B cell (primary cell): ENCODE measurements at regions not wholly inside any gene's neighbourhood (a gene's known extent, or its start where the extent isn't known, plus 50 kb on each side); places are given as distances from the start of the nearest gene placed in this dataset.

Experiments used
- ATAC-seq: fragments of 200-7000 bp; cut with Tn5 transposase; one replicate; pipeline ENCODE4 v1.10.0; 2021; ENCODE audit warnings: low read depth, mild to moderate bottlenecking, moderate number of reproducible peaks, moderate library complexity
- CTCF ChIA-PET: fragments of 350-600 bp; sonication (Branson Sonifier 250); formaldehyde crosslinking; loops from one replicate; lab custom pipeline; 2021; ENCODE audit warnings: antibody characterized with exemption, inconsistent platforms; lab: Charles Lee
- POLR2A ChIA-PET: fragments of 350-600 bp; sonication (Branson Sonifier 250); formaldehyde crosslinking; loops from one replicate; lab custom pipeline; 2021; ENCODE audit warnings: antibody characterized with exemption; lab: Charles Lee
- DNase-seq: peaks from one replicate; pipeline ENCODE4 v3.0.0; 2013
- H2AFZ ChIP-seq: 2 replicates; pipeline ENCODE4 v1.6.1; 2012; ENCODE audit warnings: mild to moderate bottlenecking, low read depth, low read length; ENCODE audit not compliant: insufficient read depth, poor library complexity, severe bottlenecking
- H3K27ac ChIP-seq, 2 donors: 1 replicate in 1 of 2; 2 replicates in 1 of 2; pipeline ENCODE4 v1.5.1; 2012 to 2013; ENCODE audit warnings: low read length in 2 of 2, mild to moderate bottlenecking in 2 of 2, moderate library complexity in 1 of 2
- H3K27me3 ChIP-seq, 4 experiments: fragments of 200-600 bp in 1 of 4; sonication (generic) in 1 of 4; replicated peaks in 1 of 4; 1 replicate in 2 of 4; 2 replicates in 2 of 4; pipeline versions ENCODE4 v1.6.1 to v1.7.0; 2013 to 2016; ENCODE audit warnings: low read length in 3 of 4, mild to moderate bottlenecking in 2 of 4, mixed read lengths in 1 of 4, moderate library complexity in 1 of 4; ENCODE audit not compliant: insufficient read depth in 4 of 4, control insufficient read depth in 3 of 4; ENCODE audit errors: control extremely low read depth in 1 of 4
- H3K36me3 ChIP-seq, 2 experiments: replicated peaks in 1 of 2; 1 replicate in 1 of 2; 2 replicates in 1 of 2; pipeline versions ENCODE4 v1.6.1 to v1.7.1; 2013; ENCODE audit warnings: low read length in 1 of 2; ENCODE audit not compliant: insufficient read depth in 2 of 2, control insufficient read depth in 1 of 2; ENCODE audit errors: control extremely low read depth in 1 of 2, extremely low read depth in 1 of 2
- H3K4me1 ChIP-seq, 2 donors: fragments of 200-600 bp in 1 of 2; sonication (generic) in 1 of 2; 1 replicate in 1 of 2; 2 replicates in 1 of 2; pipeline versions ENCODE4 v1.5.1 to v1.6.1; 2013 to 2017; ENCODE audit warnings: low read length in 2 of 2; ENCODE audit not compliant: control insufficient read depth in 2 of 2, insufficient read depth in 2 of 2
- H3K4me2 ChIP-seq: replicated peaks from 2 replicates; pipeline ENCODE3; 2012; ENCODE audit warnings: mild to moderate bottlenecking, low read depth, low read length; ENCODE audit not compliant: poor library complexity, severe bottlenecking
- H3K4me3 ChIP-seq, 5 experiments: fragments of 200-600 bp in 1 of 5; sonication (generic) in 1 of 5; 1 replicate in 3 of 5; 2 replicates in 2 of 5; pipeline versions ENCODE4 v1.5.1 to v1.7.0; 2011 to 2016; ENCODE audit warnings: low read length in 4 of 5, mild to moderate bottlenecking in 4 of 5, low read depth in 2 of 5, control low read depth in 1 of 5, moderate library complexity in 1 of 5; ENCODE audit not compliant: insufficient read depth in 1 of 5; ENCODE audit errors: control extremely low read depth in 1 of 5, extremely low read depth in 1 of 5
- H3K79me2 ChIP-seq: fragments of 200-600 bp; sonication (generic); one replicate; pipeline ENCODE4 v1.6.0; 2016; ENCODE audit warnings: low read length; ENCODE audit not compliant: control insufficient read depth, insufficient read depth
- H3K9ac ChIP-seq: fragments of 200-600 bp; sonication (generic); 2 replicates; pipeline ENCODE4 v1.6.1; 2017; ENCODE audit warnings: mild to moderate bottlenecking, low read length, moderate library complexity
- H3K9me3 ChIP-seq, 3 donors: one replicate each; pipeline versions ENCODE4 v1.6.1 to v1.7.1; 2013; ENCODE audit warnings: low read length in 2 of 3; ENCODE audit not compliant: control insufficient read depth in 2 of 3, insufficient read depth in 1 of 3; ENCODE audit errors: control extremely low read depth in 1 of 3
- H4K20me1 ChIP-seq: 2 replicates; pipeline ENCODE4 v1.6.0; 2012; ENCODE audit warnings: mild to moderate bottlenecking, low read length; ENCODE audit not compliant: insufficient read depth, control insufficient read depth, poor library complexity, severe bottlenecking
- H3K27ac Mint-ChIP-seq: one replicate; pipeline ENCODE4 v1.8.0; 2021; ENCODE audit warnings: mixed read lengths
- H3K27me3 Mint-ChIP-seq: one replicate; pipeline ENCODE4 v1.8.0; 2021; ENCODE audit warnings: mixed read lengths
- H3K4me1 Mint-ChIP-seq: one replicate; pipeline ENCODE4 v1.8.0; 2021; ENCODE audit warnings: mixed read lengths
- H3K4me3 Mint-ChIP-seq: one replicate; pipeline ENCODE4 v1.8.0; 2021; ENCODE audit warnings: mixed read lengths
- H3K9me3 Mint-ChIP-seq: one replicate; pipeline ENCODE4 v1.8.0; 2022; ENCODE audit warnings: mixed read lengths; ENCODE audit not compliant: insufficient read depth
- EZH2 ChIP-seq: IDR thresholded peaks from 2 replicates; pipeline ENCODE4 v1.6.1; 2012; ENCODE audit warnings: borderline replicate concordance, low read depth, mild to moderate bottlenecking, moderate library complexity, low read length; ENCODE audit not compliant: insufficient read depth, poor library complexity, severe bottlenecking
- WGBS: methylation state at CpG from one replicate; pipeline ENCODE4 v1.1.5; 2013; ENCODE audit warnings: missing lambda C conversion rate; ENCODE audit not compliant: insufficient coverage; 5-methylcytosine and 5-hydroxymethylcytosine counted together
- intact Hi-C: fragments of 100-400 bp; cut with micrococcal nuclease; formaldehyde crosslinking; loops from one replicate; pipeline ENCODE4 v1.10.0; 2022
- TF ChIP-seq, protein P1 (sequence below): fragments of 200-600 bp; IDR thresholded peaks from one replicate; pipeline ENCODE4 v1.8.0; 2022; ENCODE audit warnings: antibody characterized with exemption, mild to moderate bottlenecking

DNA sequence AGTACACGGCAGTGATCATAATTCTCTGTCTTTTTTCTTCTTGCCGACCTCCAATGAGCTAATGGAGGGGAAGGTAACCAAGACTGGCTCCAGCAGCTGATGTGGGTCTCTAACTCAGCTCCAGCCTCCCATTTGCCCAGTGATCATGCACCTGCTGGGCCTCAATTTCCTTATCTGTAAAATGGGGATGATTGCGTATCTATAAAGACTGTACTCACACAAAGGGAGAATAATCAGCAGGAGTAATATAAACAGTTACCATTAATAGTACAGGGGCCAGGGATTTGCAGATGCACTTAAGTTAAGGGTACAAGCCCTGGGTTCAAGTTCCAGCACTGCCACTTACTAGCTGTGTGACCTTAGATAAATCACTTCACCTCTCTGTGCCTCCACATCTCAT lies 204.9 kb upstream of the LHX5 start:
- intact Hi-C loops = no loop called here
- CTCF ChIA-PET = no interaction called here

DNA sequence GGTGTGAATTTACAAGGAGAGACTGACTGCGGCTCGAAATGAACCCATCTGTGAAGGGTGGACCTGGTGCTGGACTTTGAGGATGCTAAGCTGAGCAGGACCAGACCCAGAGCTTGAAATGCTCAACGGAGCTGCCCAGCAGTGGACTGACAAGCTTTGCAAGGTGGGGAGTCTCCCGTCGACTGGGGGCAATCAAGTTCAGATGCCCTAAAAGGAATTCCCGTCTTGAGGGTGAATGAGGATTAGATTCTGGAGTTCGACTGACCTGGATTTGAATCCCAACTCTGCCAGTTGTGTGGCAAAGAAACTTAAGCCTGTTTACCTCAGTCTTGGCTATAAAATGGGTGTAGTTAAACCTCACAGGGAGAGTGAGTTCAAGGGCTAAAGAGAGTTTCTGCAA lies 204.4 kb upstream of the LHX5 start:
- TF ChIP-seq EZH2 = no peak
- TF ChIP-seq, protein P1, sequence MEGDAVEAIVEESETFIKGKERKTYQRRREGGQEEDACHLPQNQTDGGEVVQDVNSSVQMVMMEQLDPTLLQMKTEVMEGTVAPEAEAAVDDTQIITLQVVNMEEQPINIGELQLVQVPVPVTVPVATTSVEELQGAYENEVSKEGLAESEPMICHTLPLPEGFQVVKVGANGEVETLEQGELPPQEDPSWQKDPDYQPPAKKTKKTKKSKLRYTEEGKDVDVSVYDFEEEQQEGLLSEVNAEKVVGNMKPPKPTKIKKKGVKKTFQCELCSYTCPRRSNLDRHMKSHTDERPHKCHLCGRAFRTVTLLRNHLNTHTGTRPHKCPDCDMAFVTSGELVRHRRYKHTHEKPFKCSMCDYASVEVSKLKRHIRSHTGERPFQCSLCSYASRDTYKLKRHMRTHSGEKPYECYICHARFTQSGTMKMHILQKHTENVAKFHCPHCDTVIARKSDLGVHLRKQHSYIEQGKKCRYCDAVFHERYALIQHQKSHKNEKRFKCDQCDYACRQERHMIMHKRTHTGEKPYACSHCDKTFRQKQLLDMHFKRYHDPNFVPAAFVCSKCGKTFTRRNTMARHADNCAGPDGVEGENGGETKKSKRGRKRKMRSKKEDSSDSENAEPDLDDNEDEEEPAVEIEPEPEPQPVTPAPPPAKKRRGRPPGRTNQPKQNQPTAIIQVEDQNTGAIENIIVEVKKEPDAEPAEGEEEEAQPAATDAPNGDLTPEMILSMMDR = no peak
- H3K27ac ChIP-seq = no peak overlapping the region
- H3K4me1 ChIP-seq = no peaks in the 10 kb centered on the region
- no peak overlapping the region for H3K27ac Mint-ChIP-seq
- no peaks in the 10 kb centered on the region for H3K79me2 ChIP-seq
- no peak overlapping the region for H3K4me3 ChIP-seq
- no peak overlapping the region for H3K4me3 Mint-ChIP-seq
- H3K4me2 ChIP-seq = no peak overlapping the region
- H3K27me3 Mint-ChIP-seq = peaks cover 22% of the 10 kb centered on the region
- H2AFZ ChIP-seq = no peak overlapping the region
- no peaks in the 10 kb centered on the region for H3K4me1 Mint-ChIP-seq
- CTCF ChIA-PET = no interaction called here
- intact Hi-C loops = no loop called here
- no peaks in the 10 kb centered on the region for H3K27me3 ChIP-seq
- H3K36me3 ChIP-seq = no peaks in the 10 kb centered on the region
- no peaks in the 10 kb centered on the region for H4K20me1 ChIP-seq
- ATAC-seq (no peak), DNase-seq (no peak)
- H3K9me3 ChIP-seq = no peaks in the 10 kb centered on the region
- POLR2A ChIA-PET = no interaction called here
- H3K9ac ChIP-seq = no peak overlapping the region
- H3K9me3 Mint-ChIP-seq = no peaks in the 10 kb centered on the region
- 89% methylated on average over 7 of the region's 7 CpGs for WGBS

More for the DNA sequence above, 204.9 kb upstream of the LHX5 start:
- no peak for DNase-seq
- H3K27ac Mint-ChIP-seq = no peak overlapping the region
- no peaks in the 10 kb centered on the region for H3K9me3 ChIP-seq
- no peaks in the 10 kb centered on the region for H3K36me3 ChIP-seq
- no peak overlapping the region for H3K4me2 ChIP-seq
- no peaks in the 10 kb centered on the region for H3K4me1 ChIP-seq
- no peak overlapping the region for H3K27ac ChIP-seq
- ATAC-seq = no peak
- 89% methylated on average over 1 of the region's 3 CpGs for WGBS
- H3K27me3 ChIP-seq = no peaks in the 10 kb centered on the region
- no peak overlapping the region for H3K4me3 ChIP-seq
- no peak overlapping the region for H3K4me3 Mint-ChIP-seq
- no peak overlapping the region for H2AFZ ChIP-seq
- POLR2A ChIA-PET = no interaction called here
- H3K9ac ChIP-seq = no peak overlapping the region
- H3K4me1 Mint-ChIP-seq = no peaks in the 10 kb centered on the region
- H3K9me3 Mint-ChIP-seq = no peaks in the 10 kb centered on the region
- no peaks in the 10 kb centered on the region for H3K79me2 ChIP-seq
- TF ChIP-seq, protein P1 = no peak
- TF ChIP-seq EZH2 = no peak
- peaks cover 22% of the 10 kb centered on the region for H3K27me3 Mint-ChIP-seq
- no peaks in the 10 kb centered on the region for H4K20me1 ChIP-seq
